ENCODE measurements at regions not wholly inside any gene's neighbourhood (a gene's known extent, or its start where the extent isn't known, plus 50 kb on each side); places are given as distances from the start of the nearest gene placed in this dataset.

- no peak overlapping the region for H3K4me3 Mint-ChIP-seq
- H3K36me3 Mint-ChIP-seq (ENCODE audit: low read depth), result 0 out of 2 replicates have a peak, but pooled peaks cover 7% of the 10 kb centered on the region
- peaks cover 9% of the 10 kb centered on the region; the same call in 1 of the 2 replicates for H3K4me1 Mint-ChIP-seq (ENCODE audit: low read depth)
- no peaks in the 10 kb centered on the region for H3K9me3 Mint-ChIP-seq
- H3K27ac Mint-ChIP-seq, result no peak overlapping the region
- H3K27me3 Mint-ChIP-seq (ENCODE audit: insufficient read depth), result no peaks in the 10 kb centered on the region
- DNase-seq, result no peak
- no peak for TF ChIP-seq CTCF (IDR thresholded peaks at IDR 0.05)
Measured at GRCh38 chr6:81216668-81217067, 535.8 kb downstream of the TENT5A start.

- Mint-ChIP-seq H3K4me1 (ENCODE audit: low read depth) (peaks cover 5% of the 10 kb centered on the region; the same call in 1 of the 2 replicates), H3K27me3 (ENCODE audit: insufficient read depth) (no peaks in the 10 kb centered on the region), H3K36me3 (ENCODE audit: low read depth) (0 out of 2 replicates have a peak, but pooled peaks cover 7% of the 10 kb centered on the region), H3K9me3 (no peaks in the 10 kb centered on the region), H3K27ac (no peak overlapping the region), H3K4me3 (no peak overlapping the region)
- no peak for DNase-seq
- no peak for TF ChIP-seq CTCF (IDR thresholded peaks at IDR 0.05)
Measured at GRCh38 chr6:81215092-81215432, 537.4 kb downstream of the TENT5A start.

- Mint-ChIP-seq H3K36me3 (ENCODE audit: low read depth) (0 out of 2 replicates have a peak, but pooled peaks cover 7% of the 10 kb centered on the region), H3K9me3 (no peaks in the 10 kb centered on the region), H3K4me1 (ENCODE audit: low read depth) (0 out of 2 replicates have a peak, but pooled peaks cover under 1% of the 10 kb centered on the region), H3K4me3 (no peak overlapping the region), H3K27me3 (ENCODE audit: insufficient read depth) (no peaks in the 10 kb centered on the region), H3K27ac (no peak overlapping the region)
- no peak for TF ChIP-seq CTCF (IDR thresholded peaks at IDR 0.05)
- no peak for DNase-seq
Measured at GRCh38 chr6:81214414-81215091, 537.9 kb downstream of the TENT5A start.

- Mint-ChIP-seq H3K27me3 (ENCODE audit: insufficient read depth) (no peaks in the 10 kb centered on the region; the same call in 1 of the 2 replicates), H3K36me3 (ENCODE audit: low read depth) (peaks cover 6% of the 10 kb centered on the region; the same call in 1 of the 2 replicates), H3K4me3 (peak overlapping the region; percentile 26; the same call in 1 of the 2 replicates), H3K9me3 (no peaks in the 10 kb centered on the region; the same call in none of the 2 replicates), H3K4me1 (ENCODE audit: low read depth) (peaks cover 12% of the 10 kb centered on the region), H3K27ac (peak overlapping the region; percentile 42; the same call in 1 of the 2 replicates)
- TF ChIP-seq CTCF (IDR thresholded peaks at IDR 0.05), result no peak
- peak; percentile 52 for DNase-seq
Measured at GRCh38 chr6:81204731-81205130, 547.8 kb downstream of the TENT5A start.

GRCh38 chr6:81194374-81194773 is 558.1 kb downstream of the TENT5A start:
- Mint-ChIP-seq H3K9me3 (no peaks in the 10 kb centered on the region), H3K4me1 (ENCODE audit: low read depth) (no peaks in the 10 kb centered on the region), H3K36me3 (ENCODE audit: low read depth) (no peaks in the 10 kb centered on the region), H3K4me3 (no peak overlapping the region), H3K27ac (no peak overlapping the region), H3K27me3 (ENCODE audit: insufficient read depth) (no peaks in the 10 kb centered on the region)
- TF ChIP-seq CTCF (IDR thresholded peaks at IDR 0.05), result no peak
- no peak for DNase-seq
